ENCODE measurements at regions not wholly inside any gene's neighbourhood (a gene's known extent, or its start where the extent isn't known, plus 50 kb on each side); places are given as distances from the start of the nearest gene placed in this dataset.

DNA sequence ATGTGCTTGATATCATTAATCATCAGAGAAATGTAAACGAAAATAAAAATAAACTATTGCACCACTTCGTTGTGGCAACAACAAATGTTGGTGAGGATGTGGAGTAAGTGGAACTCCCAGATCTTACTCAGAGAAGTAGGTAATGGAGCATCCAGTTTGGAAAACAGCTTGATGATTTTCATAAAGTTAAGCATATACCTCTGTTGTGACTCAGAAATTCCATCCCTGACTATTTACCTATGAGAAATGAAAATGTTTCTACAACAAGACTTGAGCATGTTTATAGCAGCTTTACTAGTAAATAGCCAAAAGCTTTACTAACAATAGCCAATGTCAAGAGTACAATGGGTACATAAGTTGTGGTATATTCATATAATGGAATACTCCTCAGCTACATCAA, 214.7 kb upstream of the NMUR2 start:
- Mint-ChIP-seq H3K36me3 (ENCODE audit: low read depth) (no peaks in the 10 kb centered on the region), H3K4me3 (no peak overlapping the region), H3K9me3 (peaks cover 15% of the 10 kb centered on the region; the same call in 1 of the 2 replicates), H3K27ac (no peak overlapping the region), H3K4me1 (ENCODE audit: low read depth) (no peaks in the 10 kb centered on the region), H3K27me3 (ENCODE audit: insufficient read depth) (no peaks in the 10 kb centered on the region)
- TF ChIP-seq, protein P1, sequence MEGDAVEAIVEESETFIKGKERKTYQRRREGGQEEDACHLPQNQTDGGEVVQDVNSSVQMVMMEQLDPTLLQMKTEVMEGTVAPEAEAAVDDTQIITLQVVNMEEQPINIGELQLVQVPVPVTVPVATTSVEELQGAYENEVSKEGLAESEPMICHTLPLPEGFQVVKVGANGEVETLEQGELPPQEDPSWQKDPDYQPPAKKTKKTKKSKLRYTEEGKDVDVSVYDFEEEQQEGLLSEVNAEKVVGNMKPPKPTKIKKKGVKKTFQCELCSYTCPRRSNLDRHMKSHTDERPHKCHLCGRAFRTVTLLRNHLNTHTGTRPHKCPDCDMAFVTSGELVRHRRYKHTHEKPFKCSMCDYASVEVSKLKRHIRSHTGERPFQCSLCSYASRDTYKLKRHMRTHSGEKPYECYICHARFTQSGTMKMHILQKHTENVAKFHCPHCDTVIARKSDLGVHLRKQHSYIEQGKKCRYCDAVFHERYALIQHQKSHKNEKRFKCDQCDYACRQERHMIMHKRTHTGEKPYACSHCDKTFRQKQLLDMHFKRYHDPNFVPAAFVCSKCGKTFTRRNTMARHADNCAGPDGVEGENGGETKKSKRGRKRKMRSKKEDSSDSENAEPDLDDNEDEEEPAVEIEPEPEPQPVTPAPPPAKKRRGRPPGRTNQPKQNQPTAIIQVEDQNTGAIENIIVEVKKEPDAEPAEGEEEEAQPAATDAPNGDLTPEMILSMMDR (IDR thresholded peaks at IDR 0.05): no peak
- no peak for DNase-seq

DNA sequence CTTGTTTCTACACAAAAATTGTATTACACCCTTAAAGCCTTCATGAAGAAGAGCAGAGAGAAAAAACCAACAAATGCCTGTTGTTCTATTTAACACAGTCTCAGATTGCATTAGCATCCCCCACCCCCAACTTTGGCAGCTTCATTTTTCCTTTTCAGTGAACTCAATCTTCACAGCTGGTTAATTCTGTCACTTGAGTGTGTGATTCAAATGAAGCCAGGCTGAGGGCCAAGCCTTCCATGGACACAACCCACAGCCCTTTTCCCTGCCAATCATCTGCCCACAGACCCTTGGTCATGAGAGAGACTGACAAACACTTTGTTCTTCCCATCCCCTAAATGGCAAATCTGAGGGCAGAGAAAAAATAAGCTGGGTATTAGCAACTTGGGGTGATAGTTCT, 217.5 kb upstream of the NMUR2 start:
- Mint-ChIP-seq H3K36me3 (ENCODE audit: low read depth) (no peaks in the 10 kb centered on the region), H3K9me3 (peaks cover 20% of the 10 kb centered on the region; the same call in 1 of the 2 replicates), H3K4me1 (ENCODE audit: low read depth) (no peaks in the 10 kb centered on the region), H3K27ac (no peak overlapping the region), H3K27me3 (ENCODE audit: insufficient read depth) (no peaks in the 10 kb centered on the region; the same call in 1 of the 2 replicates), H3K4me3 (no peak overlapping the region)
- no peak for DNase-seq
- TF ChIP-seq, protein P1 (IDR thresholded peaks at IDR 0.05): no peak

DNA sequence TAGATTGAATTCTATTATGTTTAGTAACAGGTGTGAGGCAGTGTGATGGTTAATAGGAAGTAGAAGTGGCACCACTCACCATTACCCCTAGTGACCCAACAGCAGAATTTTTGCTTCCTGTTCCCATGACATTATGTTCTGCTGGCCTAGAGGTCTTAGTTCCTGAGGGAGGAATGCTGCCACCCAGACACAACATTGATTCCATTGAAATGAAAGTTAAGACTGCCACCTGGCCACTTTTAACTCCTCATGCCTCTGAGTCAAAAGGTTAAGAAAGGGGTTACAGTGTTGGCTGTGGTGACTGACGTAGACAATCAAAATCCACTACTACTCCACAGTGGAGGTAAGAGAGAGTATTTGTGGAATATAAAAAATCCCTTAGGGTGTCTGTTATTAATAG, 218.9 kb upstream of the NMUR2 start:
- no peak for DNase-seq
- TF ChIP-seq, protein P1 (IDR thresholded peaks at IDR 0.05): no peak
- no peaks in the 10 kb centered on the region for H3K4me1 Mint-ChIP-seq (ENCODE audit: low read depth)
- H3K9me3 Mint-ChIP-seq: peaks cover 20% of the 10 kb centered on the region; the same call in 1 of the 2 replicates
- no peak overlapping the region for H3K4me3 Mint-ChIP-seq
- H3K27ac Mint-ChIP-seq: no peak overlapping the region
- H3K36me3 Mint-ChIP-seq (ENCODE audit: low read depth): no peaks in the 10 kb centered on the region
- H3K27me3 Mint-ChIP-seq (ENCODE audit: insufficient read depth): no peaks in the 10 kb centered on the region; the same call in 1 of the 2 replicates

DNA sequence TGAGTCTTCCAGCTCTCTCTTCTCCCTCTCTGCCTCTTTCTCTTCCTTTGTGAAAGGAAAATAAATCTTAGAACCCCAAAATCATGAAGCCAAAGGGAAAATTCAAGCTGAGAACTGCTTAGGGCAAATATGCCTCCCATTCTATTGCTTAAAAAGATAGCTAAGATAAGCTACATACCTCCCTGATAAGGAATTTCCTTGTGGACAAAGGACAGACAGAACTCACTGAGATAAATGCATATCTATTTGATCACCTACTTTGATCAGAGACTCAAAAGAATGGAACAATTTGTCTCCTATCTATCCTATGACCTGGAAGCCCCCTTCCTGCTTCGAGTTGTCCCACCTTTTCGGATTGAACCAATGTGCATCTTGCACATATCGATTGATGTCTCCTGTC, 220.6 kb upstream of the NMUR2 start:
- Mint-ChIP-seq H3K9me3 (peaks cover 24% of the 10 kb centered on the region), H3K4me3 (no peak overlapping the region), H3K36me3 (ENCODE audit: low read depth) (no peaks in the 10 kb centered on the region), H3K4me1 (ENCODE audit: low read depth) (no peaks in the 10 kb centered on the region), H3K27me3 (ENCODE audit: insufficient read depth) (no peaks in the 10 kb centered on the region; the same call in 1 of the 2 replicates), H3K27ac (no peak overlapping the region)
- DNase-seq: no peak
- TF ChIP-seq, protein P1 (IDR thresholded peaks at IDR 0.05): no peak

DNA sequence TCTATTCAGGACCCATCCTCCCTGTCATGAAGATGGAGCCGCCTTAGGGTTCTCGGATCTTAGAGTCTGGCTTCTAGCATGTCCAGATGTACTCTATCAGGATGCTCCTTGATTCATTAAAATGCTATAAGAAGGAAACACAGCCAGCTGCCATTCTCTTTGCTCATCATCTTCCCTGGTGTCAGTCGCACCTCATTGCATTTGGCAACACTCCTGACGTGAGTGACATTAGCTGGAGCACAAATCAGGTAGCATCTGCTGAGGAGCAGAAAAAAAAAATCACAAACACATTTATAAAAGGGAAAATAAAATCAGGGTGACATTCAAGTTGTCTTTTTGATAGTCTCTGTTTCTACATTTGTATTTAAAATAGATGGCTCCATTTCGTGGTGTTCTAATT, 226.1 kb upstream of the NMUR2 start:
- Mint-ChIP-seq H3K36me3 (ENCODE audit: low read depth) (no peaks in the 10 kb centered on the region), H3K9me3 (peaks cover 9% of the 10 kb centered on the region), H3K27me3 (ENCODE audit: insufficient read depth) (no peaks in the 10 kb centered on the region), H3K27ac (no peak overlapping the region), H3K4me3 (no peak overlapping the region), H3K4me1 (ENCODE audit: low read depth) (no peaks in the 10 kb centered on the region)
- TF ChIP-seq, protein P1 (IDR thresholded peaks at IDR 0.05): no peak
- no peak for DNase-seq

DNA sequence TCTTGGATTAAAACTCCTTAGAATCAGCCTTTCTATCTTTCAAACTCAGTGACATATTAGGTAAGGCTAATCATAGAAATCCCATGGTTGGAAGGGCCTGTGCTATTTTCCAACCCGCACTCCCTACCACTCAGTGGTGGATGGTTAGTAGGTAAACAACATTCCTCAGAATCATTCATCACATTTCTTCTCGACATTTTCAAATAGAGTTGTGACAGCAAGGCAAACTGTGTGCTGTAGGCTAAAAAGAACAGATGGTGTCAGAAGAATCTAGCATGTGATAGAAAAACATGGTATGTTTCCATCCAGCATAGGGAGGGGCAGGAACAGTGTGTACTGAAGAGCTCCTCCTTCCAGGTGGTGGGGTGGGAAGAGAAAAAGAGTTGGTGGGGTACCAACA, 227.3 kb upstream of the NMUR2 start:
- Mint-ChIP-seq H3K4me1 (ENCODE audit: low read depth) (no peaks in the 10 kb centered on the region), H3K9me3 (peaks cover 4% of the 10 kb centered on the region), H3K27me3 (ENCODE audit: insufficient read depth) (no peaks in the 10 kb centered on the region), H3K27ac (no peak overlapping the region), H3K4me3 (no peak overlapping the region), H3K36me3 (ENCODE audit: low read depth) (no peaks in the 10 kb centered on the region)
- TF ChIP-seq, protein P1 (IDR thresholded peaks at IDR 0.05): no peak
- DNase-seq: no peak

Measured in HFFc6 (cell line).